ENCODE measurements at regions not wholly inside any gene's neighbourhood (a gene's known extent, or its start where the extent isn't known, plus 50 kb on each side); places are given as distances from the start of the nearest gene placed in this dataset.

- Histone ChIP-seq H3K27me3 (no peaks in the 10 kb centered on the region), H3K27ac (no peak overlapping the region), H3K4me1 (no peaks in the 10 kb centered on the region), H3K4me3 (no peak overlapping the region), H3K9me3 (no peaks in the 10 kb centered on the region), H3K36me3 (no peaks in the 10 kb centered on the region)
- intact Hi-C loops (cut with DNase I): no loop called here
- ATAC-seq (no peak), DNase-seq (no peak)
- TF ChIP-seq, protein P1, sequence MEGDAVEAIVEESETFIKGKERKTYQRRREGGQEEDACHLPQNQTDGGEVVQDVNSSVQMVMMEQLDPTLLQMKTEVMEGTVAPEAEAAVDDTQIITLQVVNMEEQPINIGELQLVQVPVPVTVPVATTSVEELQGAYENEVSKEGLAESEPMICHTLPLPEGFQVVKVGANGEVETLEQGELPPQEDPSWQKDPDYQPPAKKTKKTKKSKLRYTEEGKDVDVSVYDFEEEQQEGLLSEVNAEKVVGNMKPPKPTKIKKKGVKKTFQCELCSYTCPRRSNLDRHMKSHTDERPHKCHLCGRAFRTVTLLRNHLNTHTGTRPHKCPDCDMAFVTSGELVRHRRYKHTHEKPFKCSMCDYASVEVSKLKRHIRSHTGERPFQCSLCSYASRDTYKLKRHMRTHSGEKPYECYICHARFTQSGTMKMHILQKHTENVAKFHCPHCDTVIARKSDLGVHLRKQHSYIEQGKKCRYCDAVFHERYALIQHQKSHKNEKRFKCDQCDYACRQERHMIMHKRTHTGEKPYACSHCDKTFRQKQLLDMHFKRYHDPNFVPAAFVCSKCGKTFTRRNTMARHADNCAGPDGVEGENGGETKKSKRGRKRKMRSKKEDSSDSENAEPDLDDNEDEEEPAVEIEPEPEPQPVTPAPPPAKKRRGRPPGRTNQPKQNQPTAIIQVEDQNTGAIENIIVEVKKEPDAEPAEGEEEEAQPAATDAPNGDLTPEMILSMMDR (IDR thresholded peaks at IDR 0.05): no peak
These were observed 885.0 kb downstream of the SLC4A3 start for GRCh38 chr2:220512419-220512818.

DNA sequence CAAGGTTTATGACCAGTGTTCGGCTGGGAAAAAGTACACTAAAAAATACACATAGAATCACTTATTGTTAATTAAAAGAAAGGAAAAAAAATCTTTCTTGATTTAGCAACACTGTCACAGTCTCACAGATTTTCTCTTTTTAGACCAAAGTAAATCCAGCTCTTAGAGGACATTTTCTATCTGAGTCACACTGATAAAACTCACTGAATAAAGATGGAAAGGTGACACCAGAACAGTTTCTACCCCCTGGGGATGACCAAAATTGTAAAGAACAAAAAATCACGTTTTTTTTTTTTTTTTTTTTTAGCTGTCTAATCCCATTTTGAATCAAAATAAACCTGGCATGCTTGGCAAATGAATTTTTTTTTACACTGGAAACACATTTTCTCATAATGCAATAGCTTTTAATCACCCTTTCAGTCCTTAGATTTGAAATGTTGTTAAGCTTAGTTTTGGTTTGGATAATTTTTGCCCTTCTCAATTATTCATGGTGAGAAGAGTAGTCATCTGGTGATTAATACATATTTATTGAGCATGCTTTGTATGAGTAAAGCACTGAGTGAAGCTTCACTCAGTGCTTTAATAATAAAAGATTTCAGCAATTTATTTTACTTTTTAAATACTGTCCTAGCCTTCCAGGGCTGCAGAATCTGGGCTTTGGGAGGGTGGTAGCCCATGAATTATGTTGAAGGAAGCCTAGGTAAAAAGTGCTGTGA, 886.3 kb downstream of the SLC4A3 start:
- DNase-seq (no peak), ATAC-seq (no peak)
- H3K36me3 ChIP-seq: no peaks in the 10 kb centered on the region
- TF ChIP-seq, protein P1 (IDR thresholded peaks at IDR 0.05): no peak
- no peaks in the 10 kb centered on the region for H3K9me3 ChIP-seq
- H3K4me3 ChIP-seq: no peak overlapping the region
- H3K27ac ChIP-seq: no peak overlapping the region
- H3K4me1 ChIP-seq: no peaks in the 10 kb centered on the region
- no peaks in the 10 kb centered on the region for H3K27me3 ChIP-seq
- intact Hi-C loops (cut with DNase I): no loop called here

DNA sequence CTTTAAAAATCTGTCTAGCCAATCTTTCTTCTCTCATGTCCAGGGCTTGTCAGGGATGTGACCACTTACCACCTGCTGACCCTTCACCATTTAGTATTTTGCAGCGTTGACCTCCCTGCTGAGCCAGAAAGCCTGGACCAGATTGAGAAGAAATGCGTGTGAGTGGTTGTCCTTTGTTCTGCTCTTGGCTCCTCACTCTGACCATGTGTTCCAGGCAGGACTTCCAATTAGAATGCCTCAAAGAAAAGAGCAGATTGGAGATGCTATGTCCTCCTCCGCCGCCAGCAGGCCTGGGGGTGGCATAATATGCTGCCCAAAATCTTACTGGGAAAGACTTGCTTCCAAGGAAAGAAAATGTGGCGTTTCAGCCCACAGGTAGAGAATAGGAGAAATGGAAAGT, 894.1 kb downstream of the SLC4A3 start:
- intact Hi-C loops (cut with DNase I): no loop called here
- H3K36me3 ChIP-seq: no peaks in the 10 kb centered on the region
- TF ChIP-seq, protein P1 (IDR thresholded peaks at IDR 0.05): no peak
- no peaks in the 10 kb centered on the region for H3K9me3 ChIP-seq
- H3K27ac ChIP-seq: no peak overlapping the region
- ATAC-seq: no peak
- no peak for DNase-seq
- H3K4me3 ChIP-seq: no peak overlapping the region
- H3K4me1 ChIP-seq: no peaks in the 10 kb centered on the region
- no peaks in the 10 kb centered on the region for H3K27me3 ChIP-seq

DNA sequence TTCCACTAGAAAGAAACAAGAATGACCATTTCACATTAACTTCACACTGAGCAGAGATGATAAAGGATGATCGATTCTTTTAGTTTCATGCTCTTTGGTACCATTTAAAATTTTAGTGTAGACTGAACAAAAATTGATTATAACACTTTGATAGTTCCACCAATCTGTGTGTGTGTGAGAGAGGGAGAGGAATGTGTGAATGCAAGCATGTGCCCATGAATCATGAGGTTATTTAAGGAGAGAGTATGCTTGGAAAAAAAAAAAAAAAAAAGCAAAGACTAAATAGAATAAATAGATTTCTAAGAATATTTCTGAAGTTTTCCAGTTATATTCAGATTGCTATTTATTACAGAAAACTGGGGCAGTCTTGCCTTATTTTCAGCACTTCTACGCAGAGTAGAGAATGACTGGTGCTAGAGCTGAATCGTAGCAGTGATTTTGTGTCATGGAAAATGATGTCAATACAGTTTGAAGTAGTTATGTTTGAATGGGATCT, 900.8 kb downstream of the SLC4A3 start:
- H3K27me3 ChIP-seq: no peaks in the 10 kb centered on the region
- DNase-seq (no peak), ATAC-seq (no peak)
- no peaks in the 10 kb centered on the region for H3K9me3 ChIP-seq
- no peaks in the 10 kb centered on the region for H3K4me1 ChIP-seq
- intact Hi-C loops (cut with DNase I): no loop called here
- H3K36me3 ChIP-seq: no peaks in the 10 kb centered on the region
- TF ChIP-seq, protein P1 (IDR thresholded peaks at IDR 0.05): no peak
- H3K27ac ChIP-seq: no peak overlapping the region
- no peak overlapping the region for H3K4me3 ChIP-seq

DNA sequence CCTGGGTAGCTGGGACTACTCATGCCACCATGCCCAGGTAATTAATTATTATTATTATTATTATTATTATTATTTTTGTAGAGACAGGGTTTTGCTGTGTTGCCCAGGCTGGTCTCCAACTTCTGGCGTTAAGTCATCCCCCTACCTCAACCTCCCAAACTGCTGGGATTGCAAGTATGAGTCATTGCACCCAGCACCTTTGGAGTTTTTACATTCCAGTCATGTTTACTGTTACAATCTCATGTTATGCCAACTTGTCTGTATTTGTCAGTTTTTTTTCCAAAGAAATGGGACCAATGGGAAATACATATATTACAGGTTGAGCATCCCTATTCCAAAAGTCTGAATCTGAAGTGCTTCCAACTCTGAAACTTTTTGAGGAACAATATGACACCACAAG, 903.8 kb downstream of the SLC4A3 start:
- Histone ChIP-seq H3K4me3 (no peak overlapping the region), H3K36me3 (no peaks in the 10 kb centered on the region), H3K27ac (no peak overlapping the region), H3K27me3 (no peaks in the 10 kb centered on the region), H3K4me1 (no peaks in the 10 kb centered on the region), H3K9me3 (no peaks in the 10 kb centered on the region)
- ATAC-seq (no peak), DNase-seq (no peak)
- intact Hi-C loops (cut with DNase I): no loop called here
- TF ChIP-seq, protein P1 (IDR thresholded peaks at IDR 0.05): no peak

All from upper lobe of right lung (tissue), 1 donor.